GM23248 (cell line): ENCODE measurements at regions not wholly inside any gene's neighbourhood (a gene's known extent, or its start where the extent isn't known, plus 50 kb on each side); places are given as distances from the start of the nearest gene placed in this dataset.

Experiments
- EZH2 ChIP-seq: fragments of 200-600 bp; sonication (generic); IDR thresholded peaks from 2 replicates; pipeline ENCODE4 v1.6.1; 2018; ENCODE audit warnings: antibody characterized with exemption, mild to moderate bottlenecking; ENCODE audit not compliant: insufficient read depth, poor library complexity, severe bottlenecking
- EZH2phosphoT487 ChIP-seq: fragments of 200-600 bp; sonication (generic); IDR thresholded peaks from 2 replicates; pipeline ENCODE4 v1.6.1; 2018; ENCODE audit warnings: antibody characterized with exemption, moderate library complexity, mild to moderate bottlenecking, low read depth; ENCODE audit not compliant: insufficient read depth

DNA sequence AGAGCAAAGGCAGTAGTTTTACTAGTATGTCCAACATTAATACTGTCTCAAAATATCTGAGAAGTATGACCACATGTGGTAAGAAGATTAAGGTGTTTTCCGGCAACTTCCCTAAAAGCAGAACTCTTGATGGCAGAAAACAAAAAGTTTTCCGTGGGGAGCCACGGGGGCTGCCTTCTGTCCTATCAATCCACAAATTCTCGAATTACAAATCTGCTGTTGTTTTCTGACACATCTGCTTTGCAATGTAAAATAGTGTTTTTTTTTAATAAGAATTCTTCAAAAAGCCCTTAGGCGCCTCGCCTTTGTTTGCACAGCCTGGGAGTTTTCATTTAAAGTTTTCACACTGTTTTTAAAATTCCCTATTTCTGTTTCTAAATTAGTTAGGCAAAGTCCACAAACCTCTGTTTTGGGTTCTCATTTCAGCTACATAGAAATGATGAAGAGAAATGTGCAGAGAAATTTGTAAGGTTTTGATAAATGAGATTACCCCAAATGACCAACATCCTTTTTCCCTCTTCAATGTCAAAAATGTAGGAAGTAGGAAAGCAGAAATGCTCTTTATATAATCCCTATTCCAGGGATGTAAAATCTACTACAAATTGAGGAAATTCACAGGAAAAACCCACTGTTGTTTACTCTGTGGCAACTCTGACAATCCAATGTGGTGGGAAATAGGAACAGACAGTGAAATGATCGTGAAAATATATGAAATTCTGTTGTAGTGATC, 385.8 kb downstream of the ZEB2 start:
- TF ChIP-seq EZH2 (no peak), EZH2phosphoT487 (no peak)
